ENCODE measurements at regions not wholly inside any gene's neighbourhood (a gene's known extent, or its start where the extent isn't known, plus 50 kb on each side); places are given as distances from the start of the nearest gene placed in this dataset.
"Not testable (repeated sequence)": the region's sequence is repeated elsewhere in the genome, so short reads cannot be mapped to it uniquely, and the experiment has no call there.

- DNase-seq (ENCODE audit: low spot score): not testable (repeated sequence)
These were observed 863.9 kb upstream of the DEFB115 start for GRCh38 chr20:30393523-30393922.

- DNase-seq (ENCODE audit: low spot score): not testable (repeated sequence)
These were observed 860.4 kb upstream of the DEFB115 start for GRCh38 chr20:30397111-30397510.

- not testable (repeated sequence) for DNase-seq (ENCODE audit: low spot score)
These were observed 852.4 kb upstream of the DEFB115 start for GRCh38 chr20:30405061-30405460.

GRCh38 chr20:30405585-30405984, 851.9 kb upstream of the DEFB115 start:
- not testable (repeated sequence) for DNase-seq (ENCODE audit: low spot score)

- DNase-seq (ENCODE audit: low spot score): not testable (repeated sequence)
These were observed 851.1 kb upstream of the DEFB115 start for GRCh38 chr20:30406370-30406769.

- DNase-seq (ENCODE audit: low spot score): no peak
These were observed 844.5 kb upstream of the DEFB115 start for GRCh38 chr20:30412972-30413371.

- not testable (repeated sequence) for DNase-seq (ENCODE audit: low spot score)
These were observed 840.1 kb upstream of the DEFB115 start for GRCh38 chr20:30417387-30417786.

GRCh38 chr20:30418378-30418777, 839.1 kb upstream of the DEFB115 start:
- DNase-seq (ENCODE audit: low spot score): not testable (repeated sequence)

- no peak for DNase-seq (ENCODE audit: low spot score)
These were observed 838.0 kb upstream of the DEFB115 start for GRCh38 chr20:30419466-30419865.

- DNase-seq (ENCODE audit: low spot score): not testable (repeated sequence)
These were observed 837.5 kb upstream of the DEFB115 start for GRCh38 chr20:30419871-30420420.

Data from AG08395 (cell line).